GM19455 (cell line): ENCODE measurements at regions not wholly inside any gene's neighbourhood (a gene's known extent, or its start where the extent isn't known, plus 50 kb on each side); places are given as distances from the start of the nearest gene placed in this dataset.

Experiments used
- ATAC-seq: cut with Tn5 transposase; IDR thresholded peaks from one replicate; pipeline ENCODE4 v1.9.1; 2021; ENCODE audit not compliant: unreplicated experiment

DNA sequence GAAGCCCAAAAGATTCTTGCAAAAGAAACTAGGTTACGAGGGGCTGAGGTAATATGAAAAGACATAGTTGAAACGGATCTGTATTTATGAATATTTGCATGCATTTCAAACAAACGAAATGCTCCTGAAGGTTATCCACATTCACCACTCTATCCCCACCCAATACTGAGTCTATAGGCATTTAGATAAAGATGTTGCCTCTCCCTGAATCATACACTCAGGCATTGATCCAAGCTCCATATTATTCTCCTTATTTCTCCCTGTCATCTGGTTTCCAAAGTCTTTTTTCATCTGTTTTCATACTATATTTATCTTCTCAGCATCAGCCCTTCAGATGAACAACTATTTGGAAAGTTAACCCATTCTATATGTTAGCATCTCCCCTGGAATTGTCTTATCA, 492.5 kb upstream of the TGFBR2 start:
- ATAC-seq, result no peak

DNA sequence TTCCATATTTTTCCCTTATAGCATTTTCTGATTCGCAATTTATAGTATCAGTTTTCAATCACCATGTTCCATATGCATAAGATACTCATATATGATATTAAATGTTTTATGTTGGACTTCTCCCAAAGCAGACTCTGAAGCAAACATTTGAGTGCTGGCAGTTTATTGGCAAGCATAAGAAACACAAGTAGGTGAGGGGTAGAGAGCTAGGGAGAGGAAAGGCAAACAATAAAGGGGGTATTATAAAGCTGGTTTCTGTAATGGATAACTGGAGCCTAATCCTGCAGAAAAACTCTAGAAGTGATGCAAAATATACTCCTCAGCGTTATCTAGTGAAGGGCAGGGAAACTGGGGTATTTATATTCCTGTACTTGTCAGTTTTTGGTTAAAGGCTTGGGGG, 491.5 kb upstream of the TGFBR2 start:
- ATAC-seq, result no peak

DNA sequence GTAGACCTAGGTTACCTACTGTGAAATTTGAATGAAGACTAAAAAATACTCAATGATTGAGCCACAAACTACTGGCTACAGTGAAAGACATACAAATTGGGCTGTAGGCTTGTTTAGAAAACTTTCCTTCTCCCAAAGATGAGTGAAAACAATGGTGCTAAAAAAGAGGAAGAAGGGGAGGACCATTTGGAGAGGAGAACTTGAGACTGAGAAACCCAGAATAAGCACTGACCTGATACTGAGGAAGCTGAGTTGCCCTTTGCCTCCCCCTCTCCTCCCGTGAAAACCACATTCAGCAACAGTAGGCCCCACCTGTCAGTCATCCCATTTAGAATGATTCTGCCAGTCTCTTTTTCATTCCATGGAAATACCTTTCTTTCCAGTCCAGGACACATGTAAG, 484.0 kb upstream of the TGFBR2 start:
- no peak for ATAC-seq

- ATAC-seq, result no peak
Measured at GRCh38 chr3:30123224-30123623, 483.2 kb upstream of the TGFBR2 start.

DNA sequence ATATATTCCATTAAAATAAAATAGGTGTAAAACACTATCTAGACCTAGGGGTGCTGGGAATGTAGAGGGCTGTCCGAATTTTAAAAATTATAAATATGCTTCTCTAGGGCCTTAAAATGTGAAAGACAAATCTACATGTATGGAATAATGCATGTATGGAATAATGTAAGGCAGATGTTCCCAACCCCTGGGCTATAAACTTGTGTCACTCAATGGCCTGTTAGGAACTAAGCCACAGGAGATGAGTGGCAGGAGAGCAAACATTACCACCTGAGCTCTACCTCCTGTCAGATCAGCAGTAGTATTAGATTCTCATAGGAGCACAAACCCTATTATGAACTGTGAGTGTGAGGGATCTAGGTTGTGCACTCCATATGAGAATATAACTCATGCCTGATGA, 482.6 kb upstream of the TGFBR2 start:
- no peak for ATAC-seq

DNA sequence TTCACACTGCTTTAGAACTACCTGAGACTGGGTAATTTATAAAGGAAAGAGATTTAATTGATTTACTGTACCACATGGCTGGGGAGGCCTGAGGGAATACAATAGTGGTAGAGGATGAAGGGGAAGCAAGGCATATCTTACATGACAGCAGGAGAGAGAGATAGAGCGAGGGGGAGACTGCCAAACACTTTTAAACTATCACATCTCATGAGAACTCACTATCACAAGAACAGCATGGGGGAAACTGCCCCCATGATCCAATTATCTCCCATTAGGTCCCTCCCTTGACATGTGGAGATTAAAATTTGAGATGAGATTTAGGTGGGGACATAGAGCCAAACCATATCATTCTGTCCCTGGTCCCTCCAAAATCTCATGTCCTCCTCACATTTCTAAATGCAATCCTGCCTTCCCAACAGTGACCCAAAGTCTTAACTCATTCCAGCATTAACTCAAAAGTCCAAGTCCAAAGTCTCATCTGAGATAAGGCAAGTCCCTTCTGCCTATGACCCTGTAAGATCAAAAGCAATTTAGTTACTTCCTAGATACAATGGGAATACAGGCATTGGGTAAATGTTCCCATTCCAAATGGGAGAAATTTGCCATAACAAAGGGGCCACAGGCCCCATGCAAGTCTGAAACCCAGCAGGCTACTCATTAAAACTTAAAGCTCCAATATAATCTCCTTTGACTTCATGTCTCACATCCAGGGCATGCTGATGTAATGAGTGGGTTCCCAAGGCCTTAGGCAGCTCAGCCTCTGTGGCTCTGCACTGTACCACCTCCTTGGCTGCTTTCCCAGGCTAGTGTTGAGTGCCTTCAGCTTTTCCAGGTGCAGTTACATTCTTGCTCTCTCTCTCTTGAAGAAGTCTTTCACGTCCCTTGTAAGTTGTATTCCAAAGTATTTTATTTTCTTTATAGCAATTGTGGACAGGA, 481.7 kb upstream of the TGFBR2 start:
- ATAC-seq, result no peak

- ATAC-seq, result no peak
Measured at GRCh38 chr3:30129765-30130164, 476.6 kb upstream of the TGFBR2 start.

GRCh38 chr3:30130391-30130790, 476.0 kb upstream of the TGFBR2 start:
- no peak for ATAC-seq

DNA sequence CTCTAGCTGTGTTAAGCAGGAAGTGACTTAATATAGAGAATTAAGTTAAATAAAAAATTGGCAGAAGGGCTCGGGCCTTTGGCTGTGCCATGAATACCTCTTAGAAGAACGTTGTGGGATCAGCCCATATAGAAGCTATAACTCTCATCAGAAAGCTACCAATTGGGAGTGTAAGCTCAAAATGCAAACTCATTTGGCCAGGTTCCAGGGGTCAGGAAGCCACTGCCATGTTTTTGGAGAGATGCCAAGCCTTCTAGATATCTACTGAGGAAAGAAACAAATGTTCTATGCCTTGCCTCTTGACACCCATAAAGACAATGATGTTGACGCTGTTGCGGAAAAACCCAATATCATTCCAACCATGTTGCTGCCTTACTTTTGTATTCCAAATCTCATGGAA, 475.2 kb upstream of the TGFBR2 start:
- no peak for ATAC-seq

GRCh38 chr3:30135190-30135589, 471.2 kb upstream of the TGFBR2 start:
- ATAC-seq, result no peak

DNA sequence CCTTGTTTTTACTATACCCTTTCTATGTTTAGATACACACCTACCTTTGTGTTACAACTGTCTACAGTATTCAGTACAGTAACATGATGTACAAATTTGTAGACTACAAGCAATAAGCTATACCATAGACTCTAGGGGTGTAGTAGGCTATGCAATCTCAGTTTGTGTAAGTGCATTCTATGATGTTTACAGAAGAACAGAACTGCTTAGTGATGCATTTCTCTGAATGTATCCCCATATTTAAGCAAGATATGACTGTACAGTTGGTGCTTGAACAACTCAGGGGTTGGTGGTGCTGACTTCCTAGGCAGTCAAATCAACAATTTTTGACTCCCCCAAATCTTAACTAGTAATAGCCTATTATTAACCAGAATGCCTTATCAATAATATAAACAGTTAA, 467.1 kb upstream of the TGFBR2 start:
- no peak for ATAC-seq

DNA sequence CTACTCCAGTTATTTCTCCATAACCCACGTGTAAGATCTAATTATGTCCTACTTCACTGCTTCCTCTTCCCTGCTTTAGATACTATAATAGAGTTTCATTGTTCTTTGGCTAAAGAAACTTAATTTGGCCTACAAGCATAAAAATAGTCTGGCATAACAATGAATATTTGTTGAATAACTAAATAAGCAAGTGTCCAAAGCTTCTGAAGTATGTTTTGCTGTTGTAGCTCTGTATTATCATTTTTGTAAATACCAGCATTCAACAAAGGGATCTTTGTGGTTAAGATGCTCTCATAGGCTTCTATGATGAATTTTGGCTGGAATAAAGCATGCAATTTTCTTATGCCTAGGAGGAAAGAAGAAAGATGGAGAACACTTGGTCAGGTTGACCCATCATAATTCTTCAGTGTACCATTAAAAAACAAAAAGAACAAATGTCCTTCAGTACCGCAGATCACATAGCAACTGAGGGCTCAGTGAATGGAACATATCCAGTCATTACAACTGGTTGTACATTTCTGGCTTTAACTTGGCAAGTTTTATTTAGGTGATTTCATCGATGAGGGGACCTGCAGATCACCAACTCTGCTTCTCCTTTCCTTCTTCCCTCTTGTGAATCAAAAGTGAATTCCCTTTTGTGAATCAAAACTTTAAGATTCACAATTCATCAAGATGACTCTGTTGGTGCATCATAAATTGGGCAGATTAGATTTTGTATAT, 465.9 kb upstream of the TGFBR2 start:
- ATAC-seq, result no peak

DNA sequence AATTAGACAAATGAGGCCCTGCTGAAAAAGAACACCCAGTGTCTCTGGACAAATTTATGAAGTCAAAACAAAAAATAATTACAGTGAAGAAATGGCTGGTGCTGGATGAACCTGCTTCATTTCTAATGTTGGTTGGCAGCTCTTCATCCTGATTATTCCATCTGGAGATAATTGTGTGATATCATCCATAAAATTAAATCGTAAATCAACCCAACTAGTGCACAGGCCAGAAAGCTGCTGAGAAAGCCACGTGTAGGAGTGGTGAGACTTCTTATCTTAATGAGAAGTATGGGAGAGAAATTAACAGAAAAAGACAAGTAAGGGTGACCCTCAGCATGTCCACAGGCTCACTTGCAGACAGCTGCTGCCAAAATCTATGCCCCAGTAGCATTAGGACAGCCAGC, 465.2 kb upstream of the TGFBR2 start:
- no peak for ATAC-seq

- no peak for ATAC-seq
Measured at GRCh38 chr3:30141927-30142326, 464.5 kb upstream of the TGFBR2 start.

- no peak for ATAC-seq
Measured at GRCh38 chr3:30142946-30143345, 463.5 kb upstream of the TGFBR2 start.

DNA sequence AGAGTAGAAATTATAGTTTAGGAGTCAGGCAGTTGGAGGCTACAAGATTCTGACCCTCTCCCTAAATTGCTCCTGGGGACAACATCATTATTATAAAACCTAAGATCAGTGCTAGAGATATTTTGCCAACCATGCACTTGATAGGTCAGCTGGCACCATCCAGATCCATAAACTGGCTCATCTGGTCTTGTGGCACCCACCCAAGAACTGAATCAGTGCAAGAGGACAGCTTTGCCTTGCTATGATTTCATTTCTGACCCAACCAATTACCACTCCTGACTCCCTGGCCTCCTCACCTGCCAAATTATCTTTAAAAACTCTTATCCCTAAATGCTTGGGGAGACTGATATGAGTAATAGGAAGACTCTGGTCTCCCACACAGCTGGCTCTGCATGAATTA, 461.1 kb upstream of the TGFBR2 start:
- no peak for ATAC-seq

- ATAC-seq, result no peak
Measured at GRCh38 chr3:30146978-30147377, 459.4 kb upstream of the TGFBR2 start.

DNA sequence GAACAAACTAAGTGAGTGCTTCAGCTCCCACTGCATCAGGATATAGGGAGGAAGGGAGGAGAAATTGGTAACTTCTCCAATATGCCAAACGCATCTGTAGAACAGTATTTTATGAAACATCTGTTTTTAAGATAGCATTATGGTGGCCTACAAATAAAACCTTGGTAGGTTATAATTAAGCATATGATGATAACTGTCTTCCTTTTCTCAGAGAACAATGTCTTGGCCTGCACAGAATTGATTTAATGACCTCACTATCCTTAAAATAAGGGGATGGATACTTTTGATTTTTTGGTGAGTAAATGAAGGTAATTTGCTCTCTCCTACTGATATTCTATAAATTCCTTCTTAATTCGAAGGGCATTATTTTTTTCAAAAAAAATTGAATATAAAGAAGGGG, 451.5 kb upstream of the TGFBR2 start:
- no peak for ATAC-seq

DNA sequence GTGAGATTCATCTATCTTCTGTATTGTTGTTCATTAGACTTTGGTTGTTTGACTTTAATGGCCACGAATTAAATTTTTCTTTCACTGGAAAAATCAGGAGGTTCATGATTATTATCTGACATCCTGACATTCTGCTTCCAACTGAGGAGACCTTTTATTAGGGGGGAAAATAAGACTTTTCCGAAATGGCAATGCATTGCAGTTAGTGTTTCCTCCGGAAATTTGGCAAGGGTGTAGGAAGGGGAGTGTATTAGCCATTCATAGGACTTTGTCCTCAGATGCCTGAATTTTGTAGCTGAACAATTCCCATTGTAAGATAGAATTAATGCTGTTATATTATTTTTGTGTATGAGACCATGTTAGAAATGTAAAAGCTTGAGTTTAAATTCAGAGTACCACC, 450.6 kb upstream of the TGFBR2 start:
- no peak for ATAC-seq

- no peak for ATAC-seq
Measured at GRCh38 chr3:30156586-30157498, 449.6 kb upstream of the TGFBR2 start.

- ATAC-seq, result no peak
Measured at GRCh38 chr3:30161375-30161774, 445.0 kb upstream of the TGFBR2 start.
